Keratinocyte (primary cell): ENCODE measurements at regions not wholly inside any gene's neighbourhood (a gene's known extent, or its start where the extent isn't known, plus 50 kb on each side); places are given as distances from the start of the nearest gene placed in this dataset.

ENCODE experiments used
- DNase-seq: peaks from one replicate; pipeline ENCODE4 v3.0.0-alpha.2; 2011; ENCODE audit warnings: low read depth, missing footprints, low spot score
- FAIRE-seq: peaks from 2 replicates; lab custom pipeline; 2011; peaks lifted over from hg19 to GRCh38; lab: Jason Lieb, UNC
- H2AFZ ChIP-seq: 2 replicates; pipeline ENCODE4 v1.6.0; 2012; ENCODE audit warnings: low read length, control low read depth, inconsistent platforms; ENCODE audit not compliant: control insufficient read depth
- H3K27ac ChIP-seq: 2 replicates; pipeline ENCODE4 v1.5.1; 2011; ENCODE audit warnings: low read length; ENCODE audit not compliant: control insufficient read depth, insufficient read depth
- H3K27me3 ChIP-seq: 3 replicates; pipeline ENCODE4 v1.6.0; 2011; ENCODE audit warnings: low read length; ENCODE audit not compliant: control insufficient read depth, insufficient read depth; ENCODE audit errors: extremely low read depth
- H3K36me3 ChIP-seq, 2 experiments: 2 replicates in 1 of 2; 3 replicates in 1 of 2; pipeline ENCODE4 v1.5.1; 2011; ENCODE audit warnings: low read length in 2 of 2, mild to moderate bottlenecking in 1 of 2; ENCODE audit not compliant: control insufficient read depth in 2 of 2, insufficient read depth in 2 of 2; ENCODE audit errors: extremely low read depth in 1 of 2
- H3K4me1 ChIP-seq: 3 replicates; pipeline ENCODE4 v1.5.1; 2011; ENCODE audit warnings: low read length; ENCODE audit not compliant: control insufficient read depth, insufficient read depth; ENCODE audit errors: extremely low read depth
- H3K4me2 ChIP-seq: 3 replicates; pipeline ENCODE4 v1.6.0; 2011; ENCODE audit warnings: low read depth, low read length; ENCODE audit not compliant: control insufficient read depth, insufficient read depth; ENCODE audit errors: extremely low read depth
- H3K4me3 ChIP-seq, 3 experiments: fragments of 200-600 bp in 1 of 3; sonication (generic) in 1 of 3; 2 replicates in 2 of 3; 3 replicates in 1 of 3; pipeline ENCODE4 v1.5.1; 2011 to 2016; ENCODE audit warnings: low read length in 3 of 3, mild to moderate bottlenecking in 3 of 3, control low read depth in 2 of 3, inconsistent platforms in 1 of 3, low read depth in 1 of 3, mixed read lengths in 1 of 3, mixed run types in 1 of 3, moderate library complexity in 1 of 3; ENCODE audit not compliant: control insufficient read depth in 2 of 3, insufficient read depth in 2 of 3; ENCODE audit errors: extremely low read depth in 1 of 3
- H3K79me2 ChIP-seq: 2 replicates; pipeline ENCODE4 v1.6.0; 2012; ENCODE audit warnings: low read length; ENCODE audit not compliant: control insufficient read depth, insufficient read depth
- H3K9ac ChIP-seq: 3 replicates; pipeline ENCODE4 v1.6.0; 2011; ENCODE audit warnings: low read length; ENCODE audit not compliant: control insufficient read depth, insufficient read depth; ENCODE audit errors: extremely low read depth
- H3K9me1 ChIP-seq: 3 replicates; pipeline ENCODE4 v1.6.0; 2011; ENCODE audit warnings: low read length; ENCODE audit not compliant: control insufficient read depth, insufficient read depth; ENCODE audit errors: extremely low read depth
- H3K9me3 ChIP-seq: 2 replicates; pipeline ENCODE4 v1.5.1; 2012; ENCODE audit warnings: low read depth, low read length; ENCODE audit not compliant: control insufficient read depth
- H4K20me1 ChIP-seq: 3 replicates; pipeline ENCODE4 v1.6.0; 2011; ENCODE audit warnings: low read length; ENCODE audit not compliant: control insufficient read depth, insufficient read depth; ENCODE audit errors: extremely low read depth
- CTCF ChIP-seq, 3 experiments: IDR thresholded peaks in 1 of 3; conservative IDR thresholded peaks in 1 of 3; optimal IDR thresholded peaks in 1 of 3; 2 replicates in 2 of 3; 3 replicates in 1 of 3; pipeline versions ENCODE3 to v1.5.1; 2011; ENCODE audit warnings: low read length in 3 of 3, mild to moderate bottlenecking in 3 of 3, moderate library complexity in 2 of 3, control low read depth in 1 of 3, inconsistent platforms in 1 of 3; ENCODE audit not compliant: insufficient read depth in 2 of 3; ENCODE audit errors: extremely low read depth in 1 of 3
- EZH2 ChIP-seq: IDR thresholded peaks from one replicate; pipeline ENCODE4 v1.6.1; 2012; ENCODE audit warnings: inconsistent platforms, mild to moderate bottlenecking, low read length, moderate library complexity
- dilution Hi-C: fragments of 300-500 bp; cut with MboI; formaldehyde crosslinking; loops from one replicate; pipeline ENCODE4 v1.7.0; 2020; ENCODE audit warnings: low sequenced_read_pairs; ENCODE audit not compliant: extremely low pct_ligation_motif_present

- Histone ChIP-seq H2AFZ (no peak overlapping the region), H3K4me2 (no peak overlapping the region), H3K36me3 (no peaks in the 10 kb centered on the region), H3K9ac (no peak overlapping the region), H3K4me3 (no peak overlapping the region), H3K4me1 (no peaks in the 10 kb centered on the region), H4K20me1 (no peaks in the 10 kb centered on the region), H3K9me3 (no peaks in the 10 kb centered on the region), H3K27ac (no peak overlapping the region), H3K79me2 (no peaks in the 10 kb centered on the region), H3K9me1 (no peaks in the 10 kb centered on the region), H3K27me3 (no peaks in the 10 kb centered on the region)
- no peak for TF ChIP-seq CTCF (optimal IDR thresholded peaks at IDR 0.05 in 1 of 3, IDR thresholded peaks at IDR 0.05 in 1 of 3, conservative IDR thresholded peaks at IDR 0.05 in 1 of 3; ENCODE audit: extremely low read depth in 1 of 3, insufficient read depth in 2 of 3, low read length in 3 of 3)
- TF ChIP-seq EZH2, result no peak
- FAIRE-seq (no peak), DNase-seq (no peak)
- dilution Hi-C loops, result no loop called here
Observed at GRCh38 chr2:58480141-58480540, 239.0 kb upstream of the FANCL start.

DNA sequence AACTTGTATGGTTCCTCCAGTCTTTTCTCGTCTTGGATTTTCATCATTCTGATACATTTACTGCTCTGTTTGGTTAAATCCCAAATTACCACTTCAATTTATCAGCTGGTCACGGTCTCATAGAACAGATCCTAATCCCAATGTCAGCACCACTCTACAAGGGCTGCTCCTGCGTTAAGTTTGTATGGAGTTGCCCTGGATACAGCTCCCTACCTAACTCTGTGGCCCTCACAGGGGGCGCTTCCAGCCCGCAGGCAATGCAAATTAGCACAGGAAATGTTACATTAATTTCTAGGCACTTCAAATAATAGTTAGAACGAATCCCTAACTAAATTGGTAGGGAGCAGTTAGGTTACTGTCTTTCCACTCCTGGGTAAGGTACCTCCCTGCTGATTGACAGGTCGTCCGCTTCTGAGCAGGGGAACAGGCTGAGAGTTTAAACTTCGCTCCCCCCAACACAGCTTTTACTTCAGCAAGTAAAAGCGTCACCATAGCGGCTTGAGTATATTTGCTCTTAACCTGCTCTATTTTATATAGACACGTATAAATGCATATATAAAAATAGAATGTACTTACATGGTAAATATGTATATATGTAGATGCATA is 238.5 kb upstream of the FANCL start:
- no peak for TF ChIP-seq EZH2
- no peak for TF ChIP-seq CTCF (optimal IDR thresholded peaks at IDR 0.05 in 1 of 3, IDR thresholded peaks at IDR 0.05 in 1 of 3, conservative IDR thresholded peaks at IDR 0.05 in 1 of 3; ENCODE audit: extremely low read depth in 1 of 3, insufficient read depth in 2 of 3, low read length in 3 of 3)
- Histone ChIP-seq H3K9me3 (no peaks in the 10 kb centered on the region), H4K20me1 (no peaks in the 10 kb centered on the region), H3K36me3 (no peaks in the 10 kb centered on the region), H3K79me2 (no peaks in the 10 kb centered on the region), H3K9me1 (no peaks in the 10 kb centered on the region), H3K4me1 (no peaks in the 10 kb centered on the region), H3K4me3 (no peak overlapping the region), H3K9ac (no peak overlapping the region), H2AFZ (no peak overlapping the region), H3K27me3 (no peaks in the 10 kb centered on the region), H3K27ac (no peak overlapping the region), H3K4me2 (no peak overlapping the region)
- DNase-seq (no peak), FAIRE-seq (no peak)
- dilution Hi-C loops, result no loop called here
